NT2/D1 (cell line): ENCODE measurements at regions not wholly inside any gene's neighbourhood (a gene's known extent, or its start where the extent isn't known, plus 50 kb on each side); places are given as distances from the start of the nearest gene placed in this dataset.
"Not testable (repeated sequence)": the region's sequence is repeated elsewhere in the genome, so short reads cannot be mapped to it uniquely, and the experiment has no call there.

ENCODE experiments used
- SUZ12 ChIP-seq: IDR thresholded peaks from 2 replicates; pipeline ENCODE4 v1.6.1; 2011; ENCODE audit not compliant: insufficient read length, insufficient read depth; ENCODE audit errors: extremely low read depth
- YY1 ChIP-seq: IDR thresholded peaks from 2 replicates; pipeline ENCODE4 v1.6.1; 2011; ENCODE audit not compliant: insufficient read length, insufficient read depth
- ZNF274 ChIP-seq: IDR thresholded peaks from 2 replicates; pipeline ENCODE4 v1.6.1; 2011; ENCODE audit warnings: mild to moderate bottlenecking, low read depth, low read length

DNA sequence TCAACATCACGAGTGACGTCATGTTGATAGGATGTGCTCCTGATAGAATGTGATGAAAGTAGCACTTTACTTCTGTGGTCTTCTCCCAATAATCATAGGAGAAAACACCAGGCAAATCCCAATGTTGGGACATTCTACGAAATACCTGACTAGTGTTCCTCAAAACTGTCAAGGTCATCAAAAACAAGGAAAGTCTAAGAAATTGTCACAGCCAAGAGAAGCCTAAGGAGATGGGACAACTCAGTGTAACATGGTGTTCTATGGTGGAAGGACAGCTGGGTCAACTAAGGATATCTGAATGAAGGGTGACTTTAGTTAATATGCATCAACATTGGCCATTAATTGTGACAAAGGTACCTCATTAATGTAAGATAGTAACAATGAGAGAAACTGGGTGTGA, 180.0 kb upstream of the PLGLB2 start:
- not testable (repeated sequence) for TF ChIP-seq ZNF274, YY1, SUZ12
